IMR-90 (cell line): ENCODE measurements at regions not wholly inside any gene's neighbourhood (a gene's known extent, or its start where the extent isn't known, plus 50 kb on each side); places are given as distances from the start of the nearest gene placed in this dataset.

Experiments
- ATAC-seq: fragments of 200-7000 bp; cut with Tn5 transposase; 2 replicates; pipeline ENCODE4 v1.9.1; 2020; ENCODE audit warnings: low read depth, mild to moderate bottlenecking, moderate library complexity
- BruUV-seq: library from RNA; stranded (reverse); fragments of 400-500 nt; replicated peaks from 2 replicates; lab custom pipeline; 2021; lab: Mats Ljungman, UMichigan
- CTCF ChIA-PET: fragments of 300-600 bp; formaldehyde crosslinking; extraction: SDS; loops from one replicate; lab custom pipeline; 2021; ENCODE audit warnings: antibody characterized with exemption; lab: Yijun Ruan, JAX
- POLR2A ChIA-PET: fragments of 300-600 bp; sonication (Branson Sonifier 250); formaldehyde crosslinking; loops from one replicate; lab custom pipeline; 2022; ENCODE audit warnings: antibody characterized with exemption; ENCODE audit not compliant: unreplicated experiment; lab: Charles Lee
- DNase-seq: peaks from one replicate; pipeline ENCODE4 v3.0.0; 2013
- H2AFZ ChIP-seq: replicated peaks from 2 replicates; pipeline ENCODE3; 2013; ENCODE audit warnings: low read length, mild to moderate bottlenecking; ENCODE audit not compliant: poor library complexity
- H2AK5ac ChIP-seq: 2 replicates; pipeline ENCODE4 v1.6.1; 2013; ENCODE audit warnings: low read depth, low read length, inconsistent platforms
- H2AK9ac ChIP-seq: replicated peaks from 2 replicates; pipeline ENCODE3; 2013; ENCODE audit warnings: mild to moderate bottlenecking, low read depth, low read length, moderate library complexity; ENCODE audit not compliant: poor library complexity
- H2BK120ac ChIP-seq: 2 replicates; pipeline ENCODE4 v1.6.1; 2013; ENCODE audit warnings: low read depth, low read length, inconsistent platforms
- H2BK15ac ChIP-seq: 3 replicates; pipeline ENCODE4 v1.6.1; 2013; ENCODE audit warnings: low read depth, low read length, inconsistent platforms
- H2BK20ac ChIP-seq: 2 replicates; pipeline ENCODE4 v1.6.1; 2013; ENCODE audit warnings: low read depth, mild to moderate bottlenecking, inconsistent platforms, low read length, moderate library complexity
- H2BK5ac ChIP-seq: 2 replicates; pipeline ENCODE4 v1.6.1; 2013; ENCODE audit warnings: mild to moderate bottlenecking, low read depth, low read length, inconsistent platforms; ENCODE audit not compliant: poor library complexity, severe bottlenecking
- H3K14ac ChIP-seq: replicated peaks from 2 replicates; pipeline ENCODE4 v1.6.1; 2013; ENCODE audit warnings: low read depth, low read length, inconsistent platforms
- H3K18ac ChIP-seq: 2 replicates; pipeline ENCODE4 v1.6.1; 2013; ENCODE audit warnings: low read depth, low read length, control low read depth
- H3K23ac ChIP-seq: 2 replicates; pipeline ENCODE4 v1.6.1; 2013; ENCODE audit warnings: low read depth, low read length, inconsistent platforms
- H3K27ac ChIP-seq: 2 replicates; pipeline ENCODE4 v1.5.1; 2013; ENCODE audit warnings: mild to moderate bottlenecking, control low read depth, low read length; ENCODE audit not compliant: insufficient read depth
- H3K27me3 ChIP-seq: 2 replicates; pipeline ENCODE4 v1.6.1; 2013; ENCODE audit warnings: low read length; ENCODE audit not compliant: control insufficient read depth, insufficient read depth
- H3K36me3 ChIP-seq: 2 replicates; pipeline ENCODE4 v1.6.1; 2013; ENCODE audit warnings: low read length, mixed read lengths; ENCODE audit not compliant: control insufficient read depth, insufficient read depth
- H3K4ac ChIP-seq: 2 replicates; pipeline ENCODE4 v1.6.1; 2013; ENCODE audit warnings: low read depth, low read length, inconsistent platforms
- H3K4me1 ChIP-seq: 2 replicates; pipeline ENCODE4 v1.6.1; 2013; ENCODE audit warnings: low read length, mixed read lengths; ENCODE audit not compliant: control insufficient read depth, insufficient read depth
- H3K4me2 ChIP-seq: 2 replicates; pipeline ENCODE4 v1.6.1; 2013; ENCODE audit warnings: low read depth, mild to moderate bottlenecking, control low read depth, low read length, moderate library complexity
- H3K4me3 ChIP-seq: 2 replicates; pipeline ENCODE4 v1.5.1; 2013; ENCODE audit warnings: low read depth, mild to moderate bottlenecking, control low read depth, low read length, moderate library complexity; ENCODE audit not compliant: insufficient read depth
- H3K56ac ChIP-seq: 2 replicates; pipeline ENCODE4 v1.6.1; 2013; ENCODE audit warnings: low read length, inconsistent platforms; ENCODE audit not compliant: insufficient read depth; ENCODE audit errors: extremely low read depth
- H3K79me1 ChIP-seq, 2 experiments: 2 replicates each; pipeline ENCODE4 v1.6.1; 2013; ENCODE audit warnings: low read length in 2 of 2, inconsistent platforms in 1 of 2, low read depth in 1 of 2
- H3K9ac ChIP-seq: 2 replicates; pipeline ENCODE4 v1.6.1; 2013; ENCODE audit warnings: low read depth, low read length, control low read depth
- H3K9me1 ChIP-seq: 2 replicates; pipeline ENCODE4 v1.6.1; 2013; ENCODE audit warnings: low read length, inconsistent platforms; ENCODE audit not compliant: insufficient read depth
- H3K9me3 ChIP-seq: 2 replicates; pipeline ENCODE4 v1.6.1; 2013; ENCODE audit warnings: low read length; ENCODE audit not compliant: control insufficient read depth, insufficient read depth
- H4K20me1 ChIP-seq: 2 replicates; pipeline ENCODE4 v1.6.1; 2013; ENCODE audit warnings: low read length, inconsistent platforms; ENCODE audit not compliant: insufficient read depth
- H4K5ac ChIP-seq: 2 replicates; pipeline ENCODE4 v1.6.1; 2013; ENCODE audit warnings: mild to moderate bottlenecking, low read depth, low read length, control low read depth
- H4K8ac ChIP-seq, 2 experiments: 2 replicates each; pipeline ENCODE4 v1.6.1; 2013; ENCODE audit warnings: low read depth in 2 of 2, low read length in 2 of 2, control low read depth in 1 of 2, inconsistent platforms in 1 of 2
- H4K91ac ChIP-seq: 2 replicates; pipeline ENCODE4 v1.6.1; 2013; ENCODE audit warnings: low read depth, low read length, inconsistent platforms; ENCODE audit not compliant: insufficient read depth
- CHD1 ChIP-seq: IDR thresholded peaks from 2 replicates; pipeline ENCODE4 v1.6.1; 2012; ENCODE audit warnings: low read depth, low read length, improper control_type of control experiment
- CTCF ChIP-seq: conservative IDR thresholded peaks from 2 replicates; pipeline ENCODE4 v1.5.1; 2012; ENCODE audit warnings: mild to moderate bottlenecking, low read depth, low read length, improper control_type of control experiment
- ELK1 ChIP-seq: fragments of 150-350 bp; IDR thresholded peaks from 2 replicates; pipeline ENCODE4 v1.6.1; 2016; ENCODE audit warnings: low read depth, mild to moderate bottlenecking, low read length, moderate library complexity, borderline replicate concordance
- FOS ChIP-seq: fragments of 150-350 bp; IDR thresholded peaks from 2 replicates; pipeline ENCODE4 v1.6.1; 2016; ENCODE audit warnings: low read depth, low read length
- MAFK ChIP-seq: IDR thresholded peaks from 2 replicates; pipeline ENCODE4 v1.6.1; 2012; ENCODE audit warnings: low read depth, low read length, improper control_type of control experiment
- MXI1 ChIP-seq: IDR thresholded peaks from 2 replicates; pipeline ENCODE4 v1.6.1; 2012; ENCODE audit warnings: low read depth, mild to moderate bottlenecking, low read length, moderate library complexity, borderline replicate concordance
- POLR2A ChIP-seq: IDR thresholded peaks from 2 replicates; pipeline ENCODE4 v1.6.1; 2012; ENCODE audit warnings: mild to moderate bottlenecking, low read depth, low read length
- RCOR1 ChIP-seq: IDR thresholded peaks from 2 replicates; pipeline ENCODE4 v1.6.1; 2012; ENCODE audit warnings: mild to moderate bottlenecking, low read length, improper control_type of control experiment; ENCODE audit not compliant: insufficient replicate concordance
- SMC3 ChIP-seq: fragments of 150-350 bp; IDR thresholded peaks from 2 replicates; pipeline ENCODE4 v1.6.1; 2016; ENCODE audit warnings: low read depth, mild to moderate bottlenecking, antibody characterized with exemption, low read length, moderate library complexity
- WGBS, 2 experiments: methylation state at CpG; one replicate each; pipeline versions ENCODE4 v1.1.5 to v1.1.7; 2013; ENCODE audit warnings: missing lambda C conversion rate in 2 of 2; ENCODE audit not compliant: insufficient read length in 1 of 2; ENCODE audit errors: extremely low coverage in 2 of 2; 5-methylcytosine and 5-hydroxymethylcytosine counted together
- dilution Hi-C: fragments of 300-500 bp; cut with HindIII; formaldehyde crosslinking; loops from one replicate; pipeline ENCODE4 v1.14.3; 2018; ENCODE audit warnings: low sequenced_read_pairs; ENCODE audit not compliant: unreplicated experiment
- in situ Hi-C: fragments of 300-500 bp; cut with MboI; formaldehyde crosslinking; loops from 3 replicates; pipeline ENCODE4 v1.14.3; 2019; ENCODE audit warnings: low sequenced_read_pairs, inconsistent platforms, mixed read lengths
- intact Hi-C: fragments of 100-400 bp; cut with micrococcal nuclease; formaldehyde crosslinking; loops from 2 replicates; pipeline ENCODE4 v1.10.0; 2022

GRCh38 chr14:25630447-25630846 lies 580.5 kb upstream of the STXBP6 start:
- ChIA-PET POLR2A (no interaction called here), CTCF (no interaction called here)
- Histone ChIP-seq H2BK5ac (no peak overlapping the region), H4K20me1 (no peaks in the 10 kb centered on the region), H3K14ac (no peak overlapping the region), H3K9me1 (no peaks in the 10 kb centered on the region), H3K36me3 (no peaks in the 10 kb centered on the region), H3K9ac (no peak overlapping the region), H2BK15ac (no peak overlapping the region), H3K4me1 (no peaks in the 10 kb centered on the region), H3K56ac (no peak overlapping the region), H3K9me3 (peaks cover 8% of the 10 kb centered on the region), H2AK5ac (no peak overlapping the region), H2AK9ac (no peak overlapping the region), H2AFZ (no peak overlapping the region), H3K27me3 (no peaks in the 10 kb centered on the region), H3K4ac (no peak overlapping the region), H3K27ac (no peak overlapping the region), H4K8ac (no peak overlapping the region), H4K91ac (no peak overlapping the region), H4K5ac (no peak overlapping the region), H3K79me1 (no peaks in the 10 kb centered on the region), H2BK20ac (no peak overlapping the region), H3K4me3 (no peak overlapping the region), H2BK120ac (no peak overlapping the region), H3K23ac (no peak overlapping the region), H3K18ac (no peak overlapping the region), H3K4me2 (no peak overlapping the region)
- dilution Hi-C loops = no loop called here
- no TSS peak for BruUV-seq
- in situ Hi-C loops = no loop called here
- no CpG with 5 or more reads among the region's 2 CpGs for WGBS, 2 experiments
- ATAC-seq = no peak
- DNase-seq = no peak
- intact Hi-C loops = no loop called here
- TF ChIP-seq MXI1 (no peak), MAFK (no peak), CHD1 (no peak), SMC3 (no peak), RCOR1 (no peak), FOS (no peak), POLR2A (no peak), ELK1 (no peak), CTCF (no peak)
